CD14-positive monocyte (primary cell): ENCODE measurements at regions not wholly inside any gene's neighbourhood (a gene's known extent, or its start where the extent isn't known, plus 50 kb on each side); places are given as distances from the start of the nearest gene placed in this dataset.

ENCODE experiments used
- DNase-seq, 3 donors: peaks; one replicate each; pipeline ENCODE4 v3.0.0-alpha.2; 2011 to 2022
- H2AFZ ChIP-seq: 2 replicates; pipeline ENCODE4 v1.6.0; 2012; ENCODE audit warnings: mild to moderate bottlenecking, low read depth, low read length, inconsistent platforms; ENCODE audit not compliant: insufficient read depth, poor library complexity, severe bottlenecking
- H3K27ac ChIP-seq, 2 donors: 1 replicate in 1 of 2; 2 replicates in 1 of 2; pipeline ENCODE4 v1.5.1; 2012 to 2013; ENCODE audit warnings: low read length in 2 of 2, control low read depth in 1 of 2, inconsistent platforms in 1 of 2, low read depth in 1 of 2, mild to moderate bottlenecking in 1 of 2
- H3K27me3 ChIP-seq, 2 donors: one replicate each; pipeline versions ENCODE4 v1.6.0 to v1.6.1; 2011 to 2013; ENCODE audit warnings: low read length in 2 of 2; ENCODE audit not compliant: control insufficient read depth in 2 of 2, insufficient read depth in 2 of 2
- H3K36me3 ChIP-seq, 2 donors: replicated peaks in 1 of 2; 1 replicate in 1 of 2; 2 replicates in 1 of 2; pipeline versions ENCODE4 v1.5.1 to v1.6.1; 2012 to 2013; ENCODE audit warnings: low read length in 2 of 2, control low read depth in 1 of 2, inconsistent platforms in 1 of 2, mild to moderate bottlenecking in 1 of 2; ENCODE audit not compliant: insufficient read depth in 2 of 2, control insufficient read depth in 1 of 2
- H3K4me1 ChIP-seq, 2 donors: 1 replicate in 1 of 2; 2 replicates in 1 of 2; pipeline versions ENCODE4 v1.5.1 to v1.6.1; 2012 to 2013; ENCODE audit warnings: low read length in 2 of 2, control low read depth in 1 of 2, inconsistent platforms in 1 of 2, mild to moderate bottlenecking in 1 of 2, moderate library complexity in 1 of 2; ENCODE audit not compliant: insufficient read depth in 2 of 2, control insufficient read depth in 1 of 2
- H3K4me2 ChIP-seq: replicated peaks from 2 replicates; pipeline ENCODE3; 2012; ENCODE audit warnings: low read length, moderate library complexity, mild to moderate bottlenecking; ENCODE audit not compliant: poor library complexity, severe bottlenecking; ENCODE audit errors: extremely low read depth
- H3K4me3 ChIP-seq, 3 experiments: fragments of 200-600 bp in 1 of 3; sonication (generic) in 1 of 3; replicated peaks in 1 of 3; 1 replicate in 2 of 3; 2 replicates in 1 of 3; pipeline ENCODE4 v1.5.1; 2011 to 2013; ENCODE audit warnings: low read length in 3 of 3, mild to moderate bottlenecking in 3 of 3, control low read depth in 2 of 3, low read depth in 2 of 3, inconsistent platforms in 1 of 3, moderate library complexity in 1 of 3
- H3K79me2 ChIP-seq: 2 replicates; pipeline ENCODE4 v1.6.0; 2012; ENCODE audit warnings: mild to moderate bottlenecking, control low read depth, inconsistent platforms, low read length, moderate library complexity; ENCODE audit not compliant: insufficient read depth
- H3K9ac ChIP-seq: 2 replicates; pipeline ENCODE4 v1.6.0; 2017; ENCODE audit warnings: low read length, mild to moderate bottlenecking; ENCODE audit not compliant: insufficient read depth, poor library complexity, severe bottlenecking
- H3K9me3 ChIP-seq, 2 donors: replicated peaks in 1 of 2; 1 replicate in 1 of 2; 2 replicates in 1 of 2; pipeline versions ENCODE4 v1.5.1 to v1.6.1; 2012 to 2013; ENCODE audit warnings: low read length in 2 of 2, control low read depth in 1 of 2; ENCODE audit not compliant: control insufficient read depth in 1 of 2, insufficient read depth in 1 of 2
- H4K20me1 ChIP-seq: 2 replicates; pipeline ENCODE4 v1.6.0; 2012; ENCODE audit warnings: mild to moderate bottlenecking, low read length, control low read depth, moderate library complexity; ENCODE audit not compliant: insufficient read depth
- H3K27ac Mint-ChIP-seq, 7 donors: one replicate each; pipeline ENCODE4 v1.8.0; 2020; ENCODE audit warnings: mild to moderate bottlenecking in 7 of 7, mixed read lengths in 7 of 7, moderate library complexity in 6 of 7, inconsistent platforms in 2 of 7
- H3K27me3 Mint-ChIP-seq, 3 donors: one replicate each; pipeline ENCODE4 v1.8.0; 2021 to 2022; ENCODE audit warnings: low read depth in 3 of 3, mild to moderate bottlenecking in 3 of 3, mixed read lengths in 3 of 3, moderate library complexity in 3 of 3, inconsistent platforms in 1 of 3
- H3K36me3 Mint-ChIP-seq, 2 donors: one replicate each; pipeline ENCODE4 v1.8.0; 2020; ENCODE audit warnings: mixed read lengths in 2 of 2, inconsistent platforms in 1 of 2, mild to moderate bottlenecking in 1 of 2
- H3K4me1 Mint-ChIP-seq: one replicate; pipeline ENCODE4 v1.8.0; 2020; ENCODE audit warnings: mild to moderate bottlenecking, mixed read lengths
- H3K4me3 Mint-ChIP-seq, 2 donors: one replicate each; pipeline ENCODE4 v1.8.0; 2020; ENCODE audit warnings: mild to moderate bottlenecking in 2 of 2, mixed read lengths in 2 of 2, moderate library complexity in 1 of 2
- H3K9me3 Mint-ChIP-seq, 7 donors: one replicate each; pipeline ENCODE4 v1.8.0; 2020 to 2022; ENCODE audit warnings: mixed read lengths in 7 of 7, mild to moderate bottlenecking in 6 of 7, moderate library complexity in 6 of 7, inconsistent platforms in 2 of 7
- WGBS: methylation state at CpG from one replicate; pipeline ENCODE4 v1.1.5; 2013; ENCODE audit warnings: missing lambda C conversion rate; ENCODE audit not compliant: insufficient coverage; 5-methylcytosine and 5-hydroxymethylcytosine counted together
- intact Hi-C, 2 donors: fragments of 100-400 bp; cut with micrococcal nuclease; formaldehyde crosslinking; loops; one replicate each; pipeline versions ENCODE4 v1.15.0 to v1.15.1; 2023
- TF ChIP-seq, protein P1 (sequence below): fragments of 200-600 bp; IDR thresholded peaks from one replicate; pipeline ENCODE4 v1.8.0; 2022; ENCODE audit warnings: antibody characterized with exemption, mild to moderate bottlenecking

DNA sequence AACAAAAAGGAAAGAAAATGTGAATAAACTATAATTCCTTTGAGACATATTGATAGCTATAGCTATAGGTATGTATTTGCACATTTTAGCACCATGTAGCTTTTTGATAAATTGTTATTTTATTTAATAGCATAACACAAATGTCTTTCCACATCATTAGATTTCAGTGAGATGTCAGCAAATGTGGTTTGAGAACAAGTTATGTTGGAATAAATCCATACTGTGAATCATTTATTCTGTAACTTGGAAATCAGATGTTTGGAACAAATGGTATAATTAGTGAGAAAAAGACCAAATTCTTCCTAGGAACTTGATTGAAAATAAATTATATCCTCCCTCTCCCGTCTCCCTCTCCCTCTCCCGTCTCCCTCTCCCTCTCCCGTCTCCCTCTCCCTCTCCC lies 62.8 kb downstream of the NABP1 start:
- no peak overlapping the region for H3K27ac ChIP-seq
- no peaks in the 10 kb centered on the region for H3K36me3 Mint-ChIP-seq
- no peak overlapping the region for H3K9ac ChIP-seq
- no peak overlapping the region for H2AFZ ChIP-seq
- H3K27ac Mint-ChIP-seq = no peak overlapping the region
- TF ChIP-seq, protein P1, sequence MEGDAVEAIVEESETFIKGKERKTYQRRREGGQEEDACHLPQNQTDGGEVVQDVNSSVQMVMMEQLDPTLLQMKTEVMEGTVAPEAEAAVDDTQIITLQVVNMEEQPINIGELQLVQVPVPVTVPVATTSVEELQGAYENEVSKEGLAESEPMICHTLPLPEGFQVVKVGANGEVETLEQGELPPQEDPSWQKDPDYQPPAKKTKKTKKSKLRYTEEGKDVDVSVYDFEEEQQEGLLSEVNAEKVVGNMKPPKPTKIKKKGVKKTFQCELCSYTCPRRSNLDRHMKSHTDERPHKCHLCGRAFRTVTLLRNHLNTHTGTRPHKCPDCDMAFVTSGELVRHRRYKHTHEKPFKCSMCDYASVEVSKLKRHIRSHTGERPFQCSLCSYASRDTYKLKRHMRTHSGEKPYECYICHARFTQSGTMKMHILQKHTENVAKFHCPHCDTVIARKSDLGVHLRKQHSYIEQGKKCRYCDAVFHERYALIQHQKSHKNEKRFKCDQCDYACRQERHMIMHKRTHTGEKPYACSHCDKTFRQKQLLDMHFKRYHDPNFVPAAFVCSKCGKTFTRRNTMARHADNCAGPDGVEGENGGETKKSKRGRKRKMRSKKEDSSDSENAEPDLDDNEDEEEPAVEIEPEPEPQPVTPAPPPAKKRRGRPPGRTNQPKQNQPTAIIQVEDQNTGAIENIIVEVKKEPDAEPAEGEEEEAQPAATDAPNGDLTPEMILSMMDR = no peak
- peaks cover 10% of the 10 kb centered on the region for H3K4me1 Mint-ChIP-seq
- H3K4me1 ChIP-seq = peaks cover 7% of the 10 kb centered on the region in 2 donors
- peaks cover 0 to 6% (median 3%) of the 10 kb centered on the region in 7 donors for H3K9me3 Mint-ChIP-seq
- no peaks in the 10 kb centered on the region for H4K20me1 ChIP-seq
- no peak overlapping the region for H3K4me2 ChIP-seq
- H3K4me3 Mint-ChIP-seq = no peak overlapping the region
- no CpG with 5 or more reads among the region's 3 CpGs for WGBS
- H3K36me3 ChIP-seq = no peaks in the 10 kb centered on the region
- H3K27me3 Mint-ChIP-seq = peaks cover 0 to 2% (median 0%) of the 10 kb centered on the region in 3 donors
- no peaks in the 10 kb centered on the region for H3K79me2 ChIP-seq
- intact Hi-C loops = no loop called here
- no peaks in the 10 kb centered on the region for H3K27me3 ChIP-seq
- no peak for DNase-seq
- H3K4me3 ChIP-seq = no peak overlapping the region
- H3K9me3 ChIP-seq = no peaks in the 10 kb centered on the region

DNA sequence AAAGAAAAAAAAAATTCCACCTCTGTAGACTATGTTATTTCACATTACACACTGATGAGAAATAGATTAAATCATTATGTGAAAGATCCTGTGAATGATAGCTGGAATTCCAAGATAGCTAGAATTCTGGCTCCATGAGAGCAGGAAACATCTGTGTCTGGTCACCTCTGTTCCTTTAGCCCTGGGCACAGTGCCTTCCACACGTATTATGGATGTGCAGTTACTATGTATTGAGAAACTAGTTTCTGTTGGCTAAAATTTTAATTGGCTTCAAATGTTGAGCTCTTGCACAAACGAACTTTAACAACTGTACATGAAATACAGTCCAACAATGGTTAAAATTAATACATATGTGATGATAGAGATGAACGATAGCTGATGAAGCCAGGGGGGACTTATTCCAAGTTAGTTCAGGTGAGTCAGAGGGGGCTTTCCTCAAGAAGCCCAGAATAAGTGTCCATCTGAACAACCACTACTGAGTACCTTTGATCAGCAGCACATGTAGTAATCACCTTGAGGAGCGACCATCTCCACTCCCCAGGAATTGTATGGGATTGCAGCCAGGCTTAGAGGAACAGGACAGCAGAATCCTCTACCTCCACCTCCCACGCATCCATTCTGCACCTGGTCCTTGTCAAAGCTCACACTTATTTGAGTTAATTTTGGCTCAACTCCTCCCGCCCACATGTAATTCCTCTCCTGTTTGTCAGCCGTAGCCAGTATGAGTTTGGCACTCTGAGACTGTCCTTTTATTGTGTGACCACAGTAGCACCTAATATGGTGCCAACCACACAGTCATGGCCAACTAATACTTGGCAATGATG lies 68.6 kb downstream of the NABP1 start:
- no peak overlapping the region for H3K4me3 Mint-ChIP-seq
- H3K27ac Mint-ChIP-seq = peak overlapping the region in 1 of 7 donors; percentile 1
- Histone ChIP-seq H3K79me2 (no peaks in the 10 kb centered on the region), H3K36me3 (no peaks in the 10 kb centered on the region), H3K4me3 (no peak overlapping the region), H3K9ac (no peak overlapping the region), H3K4me2 (no peak overlapping the region), H3K27ac (no peak overlapping the region), H3K9me3 (no peaks in the 10 kb centered on the region), H4K20me1 (no peaks in the 10 kb centered on the region), H3K4me1 (no peaks in the 10 kb centered on the region), H2AFZ (no peak overlapping the region), H3K27me3 (no peaks in the 10 kb centered on the region)
- WGBS = 92% methylated on average over 4 of the region's 7 CpGs
- intact Hi-C loops = no loop called here
- H3K4me1 Mint-ChIP-seq = no peaks in the 10 kb centered on the region
- TF ChIP-seq, protein P1 = no peak
- DNase-seq = no peak
- H3K27me3 Mint-ChIP-seq = no peaks in the 10 kb centered on the region
- H3K36me3 Mint-ChIP-seq = no peaks in the 10 kb centered on the region
- H3K9me3 Mint-ChIP-seq = peaks cover 0 to 8% (median 2%) of the 10 kb centered on the region in 7 donors
